ENCODE measurements at regions not wholly inside any gene's neighbourhood (a gene's known extent, or its start where the extent isn't known, plus 50 kb on each side); places are given as distances from the start of the nearest gene placed in this dataset.

DNA sequence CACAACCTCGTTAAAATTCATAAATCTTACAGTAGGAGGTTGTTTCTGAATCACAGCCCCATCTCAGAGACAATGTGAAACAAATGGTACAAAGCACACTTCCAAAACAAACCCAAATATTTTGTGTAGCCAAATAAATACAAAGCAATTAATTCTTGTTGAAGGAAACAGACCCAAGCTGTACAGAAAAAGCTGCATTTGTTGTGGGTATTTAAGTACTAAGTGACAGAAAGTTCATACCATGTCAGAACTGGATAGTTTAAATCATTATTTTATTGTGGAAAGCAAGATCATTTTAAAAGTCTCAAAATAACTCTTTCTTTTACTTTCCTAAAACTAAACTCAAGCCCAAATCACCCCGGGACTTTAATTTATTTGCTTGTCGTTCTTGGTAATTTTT, 570.7 kb downstream of the ELAVL2 start:
- Histone ChIP-seq H3K4me3 (ENCODE audit: low read depth, low read length) (no peak overlapping the region), H3K36me3 (ENCODE audit: control insufficient read depth, insufficient read depth, low read length) (no peaks in the 10 kb centered on the region), H3K4me1 (ENCODE audit: control insufficient read depth, insufficient read depth, low read length) (no peaks in the 10 kb centered on the region), H3K9ac (ENCODE audit: low read depth, low read length) (no peak overlapping the region), H3K9me3 (ENCODE audit: control insufficient read depth, insufficient read depth, low read length) (no peaks in the 10 kb centered on the region), H3K27me3 (ENCODE audit: control insufficient read depth, insufficient read depth, low read length) (no peaks in the 10 kb centered on the region)

DNA sequence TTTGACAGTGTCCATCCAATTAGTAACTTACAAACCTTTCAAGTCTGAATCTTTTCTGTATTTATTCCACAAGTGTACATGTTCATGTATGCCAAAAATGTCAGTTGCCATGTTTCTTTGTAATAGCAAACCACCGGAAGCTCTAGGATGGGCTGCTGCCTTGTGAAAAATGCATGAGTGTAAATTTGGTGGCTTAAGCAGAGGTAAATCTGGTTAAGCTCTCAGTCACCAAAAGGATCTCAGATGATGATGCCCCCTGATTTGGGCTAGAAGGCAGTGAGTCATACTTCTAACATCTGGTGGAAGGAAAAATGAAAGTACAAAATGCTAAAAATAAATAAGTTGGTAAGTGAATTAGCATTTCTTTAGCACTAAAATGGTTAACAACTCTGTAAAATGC, 567.5 kb downstream of the ELAVL2 start:
- Histone ChIP-seq H3K4me1 (ENCODE audit: control insufficient read depth, insufficient read depth, low read length) (no peaks in the 10 kb centered on the region), H3K27me3 (ENCODE audit: control insufficient read depth, insufficient read depth, low read length) (no peaks in the 10 kb centered on the region), H3K36me3 (ENCODE audit: control insufficient read depth, insufficient read depth, low read length) (no peaks in the 10 kb centered on the region)

GRCh38 chr9:23278561-23278960, 547.5 kb downstream of the ELAVL2 start:
- no peaks in the 10 kb centered on the region for H3K27me3 ChIP-seq (ENCODE audit: control insufficient read depth, insufficient read depth, low read length)
- no peak overlapping the region for H3K9ac ChIP-seq (ENCODE audit: low read depth, low read length)
- H3K36me3 ChIP-seq (ENCODE audit: control insufficient read depth, insufficient read depth, low read length), result no peaks in the 10 kb centered on the region
- no peaks in the 10 kb centered on the region for H3K4me1 ChIP-seq (ENCODE audit: control insufficient read depth, insufficient read depth, low read length)
- H3K9me3 ChIP-seq (ENCODE audit: control insufficient read depth, insufficient read depth, low read length), result no peaks in the 10 kb centered on the region
- no peak overlapping the region for H3K4me3 ChIP-seq (ENCODE audit: low read depth, low read length)

More for the DNA sequence above, 567.5 kb downstream of the ELAVL2 start:
- Histone ChIP-seq H3K9me3 (ENCODE audit: control insufficient read depth, insufficient read depth, low read length) (no peaks in the 10 kb centered on the region), H3K9ac (ENCODE audit: low read depth, low read length) (no peak overlapping the region), H3K4me3 (ENCODE audit: low read depth, low read length) (no peak overlapping the region)

- H3K27me3 ChIP-seq (ENCODE audit: control insufficient read depth, insufficient read depth, low read length), result no peaks in the 10 kb centered on the region
- H3K4me1 ChIP-seq (ENCODE audit: control insufficient read depth, insufficient read depth, low read length), result peaks cover 4% of the 10 kb centered on the region
- H3K9ac ChIP-seq (ENCODE audit: low read depth, low read length), result no peak overlapping the region
- no peaks in the 10 kb centered on the region for H3K36me3 ChIP-seq (ENCODE audit: control insufficient read depth, insufficient read depth, low read length)
- no peak overlapping the region for H3K4me3 ChIP-seq (ENCODE audit: low read depth, low read length)
- H3K9me3 ChIP-seq (ENCODE audit: control insufficient read depth, insufficient read depth, low read length), result no peaks in the 10 kb centered on the region
Measured at GRCh38 chr9:23287390-23287789, 538.6 kb downstream of the ELAVL2 start.

DNA sequence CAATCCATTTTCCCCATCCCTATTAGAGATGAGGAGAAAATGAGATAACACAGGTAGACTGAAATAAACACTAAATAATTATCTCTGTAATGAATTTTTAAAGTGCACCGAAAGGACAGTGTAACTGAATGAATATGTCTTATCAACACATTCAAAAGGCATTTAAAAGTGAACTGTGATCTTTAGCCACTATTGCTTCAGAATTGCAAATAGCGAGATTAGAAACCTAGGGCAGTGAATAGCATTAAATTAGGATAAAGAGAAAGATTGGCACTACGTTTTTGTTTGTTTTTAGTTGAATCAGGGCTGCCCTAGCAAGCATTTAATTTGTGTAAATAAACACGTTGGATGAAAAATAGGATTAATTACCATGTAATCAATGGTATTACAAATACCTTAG, 537.5 kb downstream of the ELAVL2 start:
- Histone ChIP-seq H3K27me3 (ENCODE audit: control insufficient read depth, insufficient read depth, low read length) (no peaks in the 10 kb centered on the region), H3K9ac (ENCODE audit: low read depth, low read length) (no peak overlapping the region), H3K4me3 (ENCODE audit: low read depth, low read length) (no peak overlapping the region), H3K4me1 (ENCODE audit: control insufficient read depth, insufficient read depth, low read length) (peaks cover 4% of the 10 kb centered on the region), H3K36me3 (ENCODE audit: control insufficient read depth, insufficient read depth, low read length) (no peaks in the 10 kb centered on the region), H3K9me3 (ENCODE audit: control insufficient read depth, insufficient read depth, low read length) (no peaks in the 10 kb centered on the region)

DNA sequence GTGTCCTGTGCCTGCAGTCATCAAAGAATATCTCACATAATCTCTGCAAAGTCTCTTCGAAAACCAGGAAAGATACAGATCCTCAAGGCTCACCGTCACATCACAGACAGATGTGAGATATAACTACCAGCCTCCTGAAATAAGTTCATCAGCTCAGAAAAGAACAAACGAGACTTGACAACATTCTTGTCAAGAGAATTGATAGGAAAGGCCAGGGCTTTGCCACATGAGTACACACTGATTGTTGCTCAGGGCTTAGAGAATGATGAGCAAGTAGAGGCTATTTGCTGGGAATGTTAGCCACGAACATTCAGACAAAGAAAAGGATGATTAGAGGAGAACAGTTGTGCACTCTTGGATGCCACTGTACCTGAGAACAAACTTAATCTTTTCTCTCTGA, 535.1 kb downstream of the ELAVL2 start:
- Histone ChIP-seq H3K4me3 (ENCODE audit: low read depth, low read length) (no peak overlapping the region), H3K36me3 (ENCODE audit: control insufficient read depth, insufficient read depth, low read length) (no peaks in the 10 kb centered on the region), H3K4me1 (ENCODE audit: control insufficient read depth, insufficient read depth, low read length) (peaks cover 4% of the 10 kb centered on the region), H3K9me3 (ENCODE audit: control insufficient read depth, insufficient read depth, low read length) (no peaks in the 10 kb centered on the region), H3K9ac (ENCODE audit: low read depth, low read length) (no peak overlapping the region), H3K27me3 (ENCODE audit: control insufficient read depth, insufficient read depth, low read length) (no peaks in the 10 kb centered on the region)

DNA sequence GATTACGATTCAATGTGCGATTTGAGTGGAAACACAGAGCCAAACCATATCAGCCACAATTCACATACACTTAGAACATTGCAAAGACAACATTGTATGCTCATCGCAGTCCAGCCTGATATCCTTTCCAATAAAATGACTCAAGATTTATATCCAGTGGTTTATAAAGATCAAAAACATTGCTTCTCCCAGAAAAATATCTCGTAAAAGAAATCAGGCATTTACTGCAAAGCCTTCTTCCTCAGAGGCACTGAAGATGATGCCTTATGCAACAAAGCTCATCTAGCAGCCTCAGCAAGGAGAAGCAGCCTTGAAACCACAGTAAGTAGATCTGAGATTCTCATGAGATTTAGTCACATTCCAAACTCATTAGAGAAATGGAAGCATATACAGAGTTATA, 523.8 kb downstream of the ELAVL2 start:
- no peak overlapping the region for H3K4me3 ChIP-seq (ENCODE audit: low read depth, low read length)
- no peak overlapping the region for H3K9ac ChIP-seq (ENCODE audit: low read depth, low read length)
- no peaks in the 10 kb centered on the region for H3K4me1 ChIP-seq (ENCODE audit: control insufficient read depth, insufficient read depth, low read length)
- H3K27me3 ChIP-seq (ENCODE audit: control insufficient read depth, insufficient read depth, low read length), result no peaks in the 10 kb centered on the region
- H3K36me3 ChIP-seq (ENCODE audit: control insufficient read depth, insufficient read depth, low read length), result no peaks in the 10 kb centered on the region
- H3K9me3 ChIP-seq (ENCODE audit: control insufficient read depth, insufficient read depth, low read length), result no peaks in the 10 kb centered on the region

DNA sequence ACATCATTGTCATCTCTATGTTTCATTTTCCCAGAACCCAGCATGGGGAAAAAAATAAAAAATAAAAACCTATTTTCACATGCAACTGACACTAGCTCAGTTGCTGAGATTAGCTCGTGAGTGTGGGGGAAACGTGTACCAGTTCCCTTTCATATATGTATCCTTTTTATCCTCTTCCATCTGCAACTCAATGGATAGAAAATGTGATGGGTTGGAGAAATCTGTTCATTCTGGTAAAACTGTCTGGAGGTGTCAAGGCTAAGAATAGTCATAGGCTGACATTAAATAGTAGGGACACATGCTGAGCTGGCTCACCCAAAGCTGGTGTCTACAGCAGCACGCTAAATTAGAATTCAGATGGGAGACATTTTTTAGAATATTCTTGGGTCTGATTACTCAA, 519.3 kb downstream of the ELAVL2 start:
- no peaks in the 10 kb centered on the region for H3K4me1 ChIP-seq (ENCODE audit: control insufficient read depth, insufficient read depth, low read length)
- no peaks in the 10 kb centered on the region for H3K9me3 ChIP-seq (ENCODE audit: control insufficient read depth, insufficient read depth, low read length)
- no peaks in the 10 kb centered on the region for H3K36me3 ChIP-seq (ENCODE audit: control insufficient read depth, insufficient read depth, low read length)
- H3K9ac ChIP-seq (ENCODE audit: low read depth, low read length), result no peak overlapping the region
- H3K27me3 ChIP-seq (ENCODE audit: control insufficient read depth, insufficient read depth, low read length), result no peaks in the 10 kb centered on the region
- no peak overlapping the region for H3K4me3 ChIP-seq (ENCODE audit: low read depth, low read length)

- H3K36me3 ChIP-seq (ENCODE audit: control insufficient read depth, insufficient read depth, low read length), result no peaks in the 10 kb centered on the region
- H3K9me3 ChIP-seq (ENCODE audit: control insufficient read depth, insufficient read depth, low read length), result no peaks in the 10 kb centered on the region
- H3K4me1 ChIP-seq (ENCODE audit: control insufficient read depth, insufficient read depth, low read length), result no peaks in the 10 kb centered on the region
- H3K9ac ChIP-seq (ENCODE audit: low read depth, low read length), result no peak overlapping the region
- H3K27me3 ChIP-seq (ENCODE audit: control insufficient read depth, insufficient read depth, low read length), result no peaks in the 10 kb centered on the region
- H3K4me3 ChIP-seq (ENCODE audit: low read depth, low read length), result no peak overlapping the region
Measured at GRCh38 chr9:23307731-23308513, 518.1 kb downstream of the ELAVL2 start.

DNA sequence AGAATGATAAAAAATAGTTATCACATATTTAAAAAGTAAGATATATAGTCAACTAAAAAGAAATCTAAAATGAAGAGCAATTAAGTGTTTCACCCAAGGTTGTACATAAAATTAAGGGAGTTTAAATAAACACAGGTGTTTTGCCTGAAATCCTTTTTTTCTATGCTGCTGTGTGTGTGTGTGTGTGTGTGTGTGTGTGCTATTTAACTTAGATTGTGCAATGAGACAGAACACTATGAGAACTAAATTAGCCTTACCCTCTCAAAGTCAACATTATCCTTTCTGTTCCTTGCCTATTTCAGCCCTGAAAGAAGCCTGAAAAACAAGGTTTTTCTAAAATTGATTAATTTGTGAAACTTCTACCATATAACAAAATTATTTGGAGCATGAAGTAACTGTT, 516.2 kb downstream of the ELAVL2 start:
- Histone ChIP-seq H3K27me3 (ENCODE audit: control insufficient read depth, insufficient read depth, low read length) (no peaks in the 10 kb centered on the region), H3K36me3 (ENCODE audit: control insufficient read depth, insufficient read depth, low read length) (no peaks in the 10 kb centered on the region), H3K9ac (ENCODE audit: low read depth, low read length) (no peak overlapping the region), H3K4me1 (ENCODE audit: control insufficient read depth, insufficient read depth, low read length) (no peaks in the 10 kb centered on the region), H3K4me3 (ENCODE audit: low read depth, low read length) (no peak overlapping the region), H3K9me3 (ENCODE audit: control insufficient read depth, insufficient read depth, low read length) (no peaks in the 10 kb centered on the region)

DNA sequence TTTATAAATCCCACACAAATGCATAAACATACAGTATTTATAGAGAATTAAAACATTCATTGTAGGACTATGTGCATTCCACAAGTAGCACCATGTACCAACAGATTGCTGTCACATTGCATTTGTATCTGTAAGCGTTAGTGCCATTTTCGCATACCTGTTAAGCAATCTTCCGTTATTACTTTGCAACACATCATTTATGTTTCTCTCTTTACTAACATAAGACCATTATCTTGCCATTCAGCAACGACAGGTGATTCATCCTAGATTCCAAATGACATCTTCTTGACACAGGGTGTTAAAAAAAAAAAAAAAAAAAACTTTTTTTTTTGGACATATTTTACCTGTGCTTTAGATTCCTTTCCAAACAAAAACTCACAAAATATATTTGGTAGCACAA, 511.8 kb downstream of the ELAVL2 start:
- Histone ChIP-seq H3K9ac (ENCODE audit: low read depth, low read length) (no peak overlapping the region), H3K9me3 (ENCODE audit: control insufficient read depth, insufficient read depth, low read length) (no peaks in the 10 kb centered on the region), H3K4me1 (ENCODE audit: control insufficient read depth, insufficient read depth, low read length) (no peaks in the 10 kb centered on the region), H3K36me3 (ENCODE audit: control insufficient read depth, insufficient read depth, low read length) (no peaks in the 10 kb centered on the region), H3K4me3 (ENCODE audit: low read depth, low read length) (no peak overlapping the region), H3K27me3 (ENCODE audit: control insufficient read depth, insufficient read depth, low read length) (no peaks in the 10 kb centered on the region)

GRCh38 chr9:23319092-23319491, 506.9 kb downstream of the ELAVL2 start:
- Histone ChIP-seq H3K9ac (ENCODE audit: low read depth, low read length) (no peak overlapping the region), H3K4me1 (ENCODE audit: control insufficient read depth, insufficient read depth, low read length) (no peaks in the 10 kb centered on the region), H3K27me3 (ENCODE audit: control insufficient read depth, insufficient read depth, low read length) (peaks cover 9% of the 10 kb centered on the region), H3K4me3 (ENCODE audit: low read depth, low read length) (no peak overlapping the region), H3K9me3 (ENCODE audit: control insufficient read depth, insufficient read depth, low read length) (no peaks in the 10 kb centered on the region), H3K36me3 (ENCODE audit: control insufficient read depth, insufficient read depth, low read length) (no peaks in the 10 kb centered on the region)
